GM12872 (cell line): ENCODE measurements at regions not wholly inside any gene's neighbourhood (a gene's known extent, or its start where the extent isn't known, plus 50 kb on each side); places are given as distances from the start of the nearest gene placed in this dataset.

Experiments
- CTCF ChIP-seq: IDR thresholded peaks from 3 replicates; pipeline ENCODE4 v1.5.1; 2011; ENCODE audit warnings: low read depth, mild to moderate bottlenecking, low read length, moderate library complexity; ENCODE audit not compliant: insufficient read depth

GRCh38 chr11:127138613-127139012 is 138.0 kb upstream of the KIRREL3 start:
- TF ChIP-seq CTCF, result no peak

DNA sequence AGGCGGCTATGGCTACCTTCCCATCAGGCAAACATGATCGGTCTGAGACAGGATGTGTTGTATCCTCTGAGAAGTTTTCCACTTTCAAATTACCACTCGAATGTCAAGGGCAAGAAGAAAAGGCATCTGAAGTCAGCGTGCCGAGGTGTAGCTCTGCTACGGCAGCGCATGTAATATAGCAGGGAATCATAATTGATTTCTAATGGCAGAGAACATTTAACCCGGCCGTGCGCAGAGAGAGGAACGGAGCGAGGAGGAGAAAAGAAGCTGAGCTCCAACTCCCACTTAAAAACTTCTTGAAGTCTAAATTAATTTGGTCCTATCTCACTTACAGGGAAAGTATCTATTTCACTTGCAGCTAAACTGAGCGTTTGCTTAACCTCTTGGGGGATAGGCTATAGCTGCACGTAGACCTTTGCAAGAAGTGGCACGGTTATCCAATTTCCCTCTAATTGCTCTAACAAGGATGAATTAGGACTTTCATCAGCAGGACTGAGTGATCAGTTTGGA is 137.3 kb upstream of the KIRREL3 start:
- no peak for TF ChIP-seq CTCF

GRCh38 chr11:127136438-127136837 is 135.9 kb upstream of the KIRREL3 start:
- peak; percentile 25 for TF ChIP-seq CTCF

- TF ChIP-seq CTCF, result no peak
These were observed 134.7 kb upstream of the KIRREL3 start for GRCh38 chr11:127135256-127135655.

DNA sequence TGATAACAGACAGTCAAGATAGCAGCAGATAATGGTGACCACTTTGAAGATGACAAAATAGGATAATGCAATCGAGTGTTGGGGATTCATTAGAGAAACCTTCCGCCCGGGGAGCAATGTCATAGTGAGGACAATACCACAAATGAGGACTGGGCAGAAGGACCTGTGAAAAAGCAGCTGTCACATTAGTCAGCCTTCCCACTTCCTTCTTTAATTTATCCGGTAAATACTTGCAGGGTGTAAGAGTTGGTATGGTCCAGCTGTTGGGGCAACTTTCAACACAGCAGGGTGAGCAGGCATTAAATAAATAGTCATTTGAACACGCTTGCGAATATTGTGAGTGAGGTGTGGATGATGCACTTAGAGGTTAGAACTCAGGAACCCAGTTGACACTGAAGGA is 132.5 kb upstream of the KIRREL3 start:
- no peak for TF ChIP-seq CTCF

GRCh38 chr11:127130321-127130720 is 129.8 kb upstream of the KIRREL3 start:
- no peak for TF ChIP-seq CTCF

GRCh38 chr11:127126986-127127385 is 126.4 kb upstream of the KIRREL3 start:
- TF ChIP-seq CTCF, result no peak

GRCh38 chr11:127119356-127119755 is 118.8 kb upstream of the KIRREL3 start:
- TF ChIP-seq CTCF, result no peak
